MM.1S (cell line): ENCODE measurements at regions not wholly inside any gene's neighbourhood (a gene's known extent, or its start where the extent isn't known, plus 50 kb on each side); places are given as distances from the start of the nearest gene placed in this dataset.

Source experiments
- CTCF ChIP-seq: fragments of 300-600 bp; sonication (generic); IDR thresholded peaks from 2 replicates; pipeline ENCODE4 v1.5.1; 2016; ENCODE audit warnings: antibody characterized with exemption, low read length, mixed read lengths
- EZH2 ChIP-seq: fragments of 300-600 bp; sonication (generic); optimal IDR thresholded peaks from 2 replicates; pipeline ENCODE3; 2017; ENCODE audit warnings: low read depth, mild to moderate bottlenecking, antibody characterized with exemption, low read length, mixed read lengths
- EZH2phosphoT487 ChIP-seq: fragments of 300-600 bp; sonication (generic); IDR thresholded peaks from 2 replicates; pipeline ENCODE4 v1.6.1; 2018; ENCODE audit warnings: antibody characterized with exemption, low read length

DNA sequence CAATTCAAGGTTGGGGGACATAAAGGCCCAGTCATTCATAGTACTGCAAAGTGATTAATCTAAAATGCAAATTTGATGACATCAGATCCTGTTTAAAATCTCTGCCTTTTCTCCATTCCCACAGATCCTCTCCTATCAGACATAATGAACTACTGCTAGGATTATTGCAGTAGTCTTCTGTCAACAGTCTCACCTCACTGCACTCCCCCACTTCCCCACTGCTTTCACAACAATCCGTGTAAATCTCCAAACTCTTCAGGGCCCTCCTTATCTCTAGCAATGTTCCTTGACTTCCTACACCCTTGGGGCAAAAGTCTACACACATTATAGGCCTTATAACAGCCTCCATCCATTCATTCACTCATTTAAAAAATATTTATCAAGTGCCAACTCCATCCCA lies 112.4 kb downstream of the KBTBD2 start:
- TF ChIP-seq CTCF, result no peak
- no peak for TF ChIP-seq EZH2phosphoT487
- no peak for TF ChIP-seq EZH2
